RPMI7951 (cell line): ENCODE measurements at regions not wholly inside any gene's neighbourhood (a gene's known extent, or its start where the extent isn't known, plus 50 kb on each side); places are given as distances from the start of the nearest gene placed in this dataset.
"Not testable (repeated sequence)": the region's sequence is repeated elsewhere in the genome, so short reads cannot be mapped to it uniquely, and the experiment has no call there.

Source experiments
- DNase-seq: peaks from one replicate; pipeline ENCODE4 v3.0.0-alpha.2; 2012; ENCODE audit warnings: low read depth

- DNase-seq = not testable (repeated sequence)
These were observed 71.0 kb downstream of the DAPL1 start for GRCh38 chr2:158866082-158866481.

- DNase-seq = not testable (repeated sequence)
These were observed 72.5 kb downstream of the DAPL1 start for GRCh38 chr2:158867531-158868191.

- peak; percentile 35 for DNase-seq
These were observed 73.3 kb downstream of the DAPL1 start for GRCh38 chr2:158868386-158868785.

- not testable (repeated sequence) for DNase-seq
These were observed 74.0 kb downstream of the DAPL1 start for GRCh38 chr2:158869122-158869521.

GRCh38 chr2:158869609-158870008 is 74.5 kb downstream of the DAPL1 start:
- DNase-seq = not testable (repeated sequence)

GRCh38 chr2:158878003-158878402 is 82.9 kb downstream of the DAPL1 start:
- DNase-seq = no peak

GRCh38 chr2:158879229-158879903 is 84.2 kb downstream of the DAPL1 start:
- no peak for DNase-seq

- DNase-seq = no peak
These were observed 86.1 kb upstream of the TANC1 start for GRCh38 chr2:158882297-158882696.

- not testable (repeated sequence) for DNase-seq
These were observed 83.9 kb upstream of the TANC1 start for GRCh38 chr2:158884552-158884951.

GRCh38 chr2:158885018-158885678 is 83.3 kb upstream of the TANC1 start:
- DNase-seq = peak; percentile 42

GRCh38 chr2:158885679-158886050 is 82.8 kb upstream of the TANC1 start:
- DNase-seq = not testable (repeated sequence)

GRCh38 chr2:158889135-158889853 is 79.1 kb upstream of the TANC1 start:
- no peak for DNase-seq

GRCh38 chr2:158890296-158890905 is 78.0 kb upstream of the TANC1 start:
- DNase-seq = peak; percentile 44

- peak; percentile 62 for DNase-seq
These were observed 75.4 kb upstream of the TANC1 start for GRCh38 chr2:158893026-158893425.

GRCh38 chr2:158893474-158893873 is 75.0 kb upstream of the TANC1 start:
- no peak for DNase-seq

- DNase-seq = peak; percentile 72
These were observed 74.4 kb upstream of the TANC1 start for GRCh38 chr2:158894078-158894477.

GRCh38 chr2:158894572-158894971 is 73.9 kb upstream of the TANC1 start:
- DNase-seq = no peak

GRCh38 chr2:158900345-158900744 is 68.1 kb upstream of the TANC1 start:
- no peak for DNase-seq

- no peak for DNase-seq
These were observed 66.4 kb upstream of the TANC1 start for GRCh38 chr2:158902005-158902398.

- no peak for DNase-seq
These were observed 64.6 kb upstream of the TANC1 start for GRCh38 chr2:158903711-158904405.

- peak; percentile 22 for DNase-seq
These were observed 63.7 kb upstream of the TANC1 start for GRCh38 chr2:158904627-158905177.
